ENCODE measurements at regions not wholly inside any gene's neighbourhood (a gene's known extent, or its start where the extent isn't known, plus 50 kb on each side); places are given as distances from the start of the nearest gene placed in this dataset.
"Not testable (repeated sequence)": the region's sequence is repeated elsewhere in the genome, so short reads cannot be mapped to it uniquely, and the experiment has no call there.

DNA sequence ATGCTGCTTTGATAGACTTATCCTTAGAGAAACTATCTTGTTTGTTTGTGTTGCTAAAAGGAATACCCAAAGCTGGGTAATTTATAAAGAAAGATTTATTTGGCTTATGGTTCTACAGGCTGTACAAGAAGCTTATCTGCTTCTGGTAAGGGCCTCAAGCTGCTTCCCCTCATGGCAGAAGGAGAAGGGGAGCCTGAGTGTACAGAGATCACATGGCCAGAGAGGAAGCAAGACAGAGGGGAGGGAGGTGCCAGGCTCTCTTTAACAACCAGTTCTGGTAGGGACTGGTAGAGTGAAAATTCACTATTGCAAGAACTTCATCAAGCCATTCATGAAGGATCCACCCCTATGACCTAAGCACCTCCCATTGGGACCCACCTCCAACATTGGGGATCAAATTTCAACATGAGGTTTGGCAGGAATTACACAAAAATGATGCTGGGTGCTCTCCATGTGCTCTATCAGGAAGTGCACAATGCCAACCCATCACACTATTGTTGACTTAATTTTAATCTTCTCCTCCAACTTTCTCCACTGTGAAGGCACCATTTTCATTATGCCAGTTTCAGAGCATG lies 115.1 kb upstream of the SHB start:
- no peak for DNase-seq (ENCODE audit: low read depth)

- DNase-seq (ENCODE audit: low read depth), result no peak
These were observed 113.3 kb upstream of the SHB start for GRCh38 chr9:38182321-38182720.

DNA sequence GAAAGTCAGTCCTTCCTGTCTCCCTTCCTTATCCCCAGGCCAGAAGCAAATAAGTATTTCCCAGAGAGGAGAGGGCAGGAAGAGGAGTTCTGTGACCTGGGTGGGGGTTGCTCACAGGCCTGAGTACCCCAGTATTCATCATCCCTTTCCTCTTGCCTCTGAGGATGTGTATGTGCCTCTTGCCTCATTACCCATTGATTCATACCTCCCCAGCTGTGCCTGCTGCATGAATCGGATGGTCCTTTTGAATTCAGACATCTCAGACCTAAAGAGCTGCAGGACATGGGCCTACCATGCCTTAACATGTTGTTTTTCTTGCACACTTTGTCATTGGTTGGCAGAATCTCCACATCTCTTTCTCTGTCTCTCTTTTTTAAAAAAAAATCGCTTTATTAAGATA lies 112.8 kb upstream of the SHB start:
- no peak for DNase-seq (ENCODE audit: low read depth)

DNA sequence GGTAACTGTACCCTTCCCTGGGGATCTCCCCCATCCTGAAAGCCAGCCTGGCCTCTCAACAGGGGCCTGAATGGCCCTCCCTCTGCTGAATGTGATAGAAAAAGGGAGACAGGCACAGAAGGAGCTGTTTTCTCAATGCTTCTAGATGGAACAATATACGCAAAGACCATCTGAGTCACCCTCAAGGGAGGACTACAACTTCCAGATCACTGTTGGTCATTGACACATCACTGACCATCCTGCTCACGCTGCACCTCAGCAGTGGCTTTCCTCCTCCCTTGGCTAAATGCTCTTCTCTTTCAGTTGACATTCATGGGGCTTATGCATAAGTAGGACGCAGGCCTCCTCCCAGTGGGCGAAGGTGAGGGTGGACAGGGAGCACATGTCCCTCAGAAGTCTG lies 112.2 kb upstream of the SHB start:
- DNase-seq (ENCODE audit: low read depth), result no peak

- DNase-seq (ENCODE audit: low read depth), result no peak
These were observed 111.6 kb upstream of the SHB start for GRCh38 chr9:38180656-38181055.

- no peak for DNase-seq (ENCODE audit: low read depth)
These were observed 110.9 kb upstream of the SHB start for GRCh38 chr9:38179965-38180364.

GRCh38 chr9:38178237-38178636 lies 109.2 kb upstream of the SHB start:
- no peak for DNase-seq (ENCODE audit: low read depth)

- no peak for DNase-seq (ENCODE audit: low read depth)
These were observed 108.7 kb upstream of the SHB start for GRCh38 chr9:38177680-38178079.

- no peak for DNase-seq (ENCODE audit: low read depth)
These were observed 107.2 kb upstream of the SHB start for GRCh38 chr9:38176251-38176650.

DNA sequence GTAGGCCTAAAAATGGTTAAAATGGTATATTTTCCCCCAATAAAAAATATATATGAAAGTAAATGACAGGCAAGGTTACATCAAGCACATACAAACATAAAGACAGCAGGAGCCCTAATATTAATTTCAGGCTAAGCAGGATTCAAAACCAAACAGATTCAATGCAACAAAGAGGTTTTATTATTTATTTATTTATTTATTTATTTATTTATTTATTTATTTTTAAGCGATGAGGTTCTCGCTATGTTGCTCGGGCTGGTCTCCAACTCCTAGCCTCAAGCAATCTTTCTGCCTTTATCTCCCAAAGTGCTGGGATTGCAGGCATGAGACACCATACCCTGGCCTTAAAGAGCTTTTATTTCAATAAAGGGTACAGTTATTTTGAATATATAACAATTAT lies 106.4 kb upstream of the SHB start:
- DNase-seq (ENCODE audit: low read depth), result no peak

DNA sequence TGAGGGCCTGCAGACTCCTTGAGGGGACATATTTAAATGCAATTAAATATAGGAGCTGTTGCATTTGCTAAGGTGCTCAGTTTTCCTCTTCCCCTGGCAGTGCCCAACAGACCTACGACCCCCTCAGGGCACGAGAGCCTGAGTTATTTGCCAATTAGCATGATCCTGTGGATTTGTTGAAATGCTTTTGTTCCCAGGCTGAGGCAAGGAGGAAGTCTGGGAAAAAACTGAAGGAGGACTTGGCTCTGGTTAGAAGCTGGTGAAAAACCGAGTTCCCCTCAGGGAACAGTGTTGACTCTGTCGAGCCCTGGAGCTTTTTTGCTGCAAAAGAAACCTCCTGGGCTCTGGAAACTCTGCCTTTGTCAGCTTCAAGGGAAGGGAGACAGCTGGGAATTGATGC lies 103.6 kb upstream of the SHB start:
- DNase-seq (ENCODE audit: low read depth), result no peak

DNA sequence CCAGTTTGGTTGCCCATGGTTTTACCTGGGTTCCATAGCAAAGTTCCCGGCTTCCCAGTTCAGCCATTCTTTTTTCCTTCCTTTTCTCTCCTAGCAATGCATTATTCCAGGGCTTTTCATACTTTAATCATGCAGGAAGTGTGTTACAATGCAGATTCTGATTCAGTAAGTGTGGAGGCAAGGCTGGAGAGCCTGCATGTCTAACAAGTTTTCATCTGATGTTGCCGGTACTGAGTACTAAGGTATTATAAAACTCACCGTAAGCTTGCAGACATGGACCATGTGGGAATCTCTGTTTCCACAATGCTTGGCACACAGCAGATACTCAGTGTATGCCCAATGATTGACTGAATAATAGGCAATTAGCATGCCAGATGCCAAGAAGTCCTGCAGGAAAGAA lies 102.9 kb upstream of the SHB start:
- DNase-seq (ENCODE audit: low read depth), result no peak

DNA sequence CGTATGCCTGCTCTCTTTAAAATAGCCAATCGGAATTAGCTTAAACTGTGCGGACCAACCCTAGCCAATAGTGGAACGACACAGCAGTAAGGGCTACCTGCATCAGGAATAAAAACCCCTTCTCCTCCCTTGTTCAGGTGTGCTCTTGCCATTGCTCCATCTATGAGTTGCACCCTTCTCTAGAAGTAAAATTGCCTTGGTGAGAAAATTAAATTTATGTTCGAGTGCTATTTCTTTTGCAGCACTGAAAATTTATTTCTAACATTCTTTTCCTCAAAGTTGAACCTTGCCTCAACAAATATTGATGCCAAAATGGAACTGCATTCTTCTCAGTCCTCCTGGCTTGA lies 102.5 kb upstream of the SHB start:
- no peak for DNase-seq (ENCODE audit: low read depth)

GRCh38 chr9:38170763-38171537 lies 101.9 kb upstream of the SHB start:
- DNase-seq (ENCODE audit: low read depth), result not testable (repeated sequence)

DNA sequence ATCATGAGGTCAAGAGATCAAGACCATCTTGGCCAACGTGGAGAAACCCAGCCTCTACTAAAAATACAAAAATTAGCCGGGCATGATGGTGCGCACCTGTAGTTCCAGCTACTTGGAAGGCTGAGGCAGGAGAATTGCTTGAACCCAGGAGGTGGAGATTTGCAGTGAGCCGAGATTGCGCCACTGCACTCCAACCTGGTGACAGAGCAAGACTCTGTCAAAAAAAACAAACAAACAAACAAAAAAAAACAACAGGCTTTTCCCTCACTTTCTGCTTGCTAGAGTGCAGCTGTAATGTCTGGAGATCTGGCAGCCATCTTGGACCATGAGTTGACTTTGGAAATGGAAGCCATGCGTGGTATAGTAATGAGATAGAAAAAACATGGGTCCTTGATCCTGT lies 101.1 kb upstream of the SHB start:
- DNase-seq (ENCODE audit: low read depth), result not testable (repeated sequence)

DNA sequence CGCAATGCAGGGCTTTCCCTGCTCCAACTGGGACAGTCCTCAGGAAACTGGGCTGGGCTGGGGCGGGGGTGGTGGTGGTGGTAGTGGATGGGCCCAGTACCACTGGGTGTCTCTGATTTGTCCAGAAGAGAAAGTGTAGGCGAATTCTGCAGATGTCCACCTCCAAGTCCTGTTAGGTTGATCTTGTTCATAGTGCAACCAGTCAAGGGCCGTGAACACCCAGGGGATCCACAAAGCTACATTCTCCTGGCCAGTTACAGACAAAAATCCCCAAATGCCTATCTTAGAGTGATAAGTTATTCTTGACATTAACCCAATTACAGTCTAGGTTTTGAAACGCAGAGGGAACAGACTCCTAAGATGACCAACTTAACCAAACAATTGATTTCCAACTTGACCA lies 97.5 kb upstream of the SHB start:
- DNase-seq (ENCODE audit: low read depth), result no peak

- DNase-seq (ENCODE audit: low read depth), result no peak
These were observed 95.7 kb upstream of the SHB start for GRCh38 chr9:38164659-38165221.

GRCh38 chr9:38163518-38163917 lies 94.5 kb upstream of the SHB start:
- DNase-seq (ENCODE audit: low read depth), result no peak

- no peak for DNase-seq (ENCODE audit: low read depth)
These were observed 93.5 kb upstream of the SHB start for GRCh38 chr9:38162332-38163211.

DNA sequence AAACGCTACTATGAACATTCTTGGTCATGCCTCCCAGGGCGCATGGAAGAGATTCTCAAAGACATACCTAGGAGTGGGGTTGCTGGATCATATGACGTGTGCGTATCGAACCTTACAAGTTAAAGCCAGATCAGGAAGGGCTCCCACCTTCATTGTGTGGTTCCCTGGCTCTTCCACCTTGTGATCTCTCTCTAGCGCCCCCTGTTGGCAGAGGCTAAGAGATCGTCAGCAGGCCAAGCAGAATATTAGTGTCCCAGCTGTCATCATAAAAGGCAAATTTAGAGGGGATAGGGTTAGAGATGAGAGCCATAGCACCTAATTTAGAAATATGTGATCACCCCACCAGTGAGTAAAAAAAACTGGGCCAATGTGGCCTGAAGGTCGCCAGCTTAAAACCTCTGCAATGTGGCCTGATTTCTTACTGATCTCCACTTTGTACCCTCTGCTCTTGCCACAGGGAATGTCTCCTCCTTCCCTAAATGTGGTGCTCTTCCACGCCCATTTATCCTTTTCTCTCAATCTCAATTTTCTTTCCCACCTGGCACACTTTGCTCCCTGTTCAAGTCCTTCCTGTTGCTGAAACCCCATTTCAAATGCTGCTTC lies 91.7 kb upstream of the SHB start:
- DNase-seq (ENCODE audit: low read depth), result peak; percentile 24

DNA sequence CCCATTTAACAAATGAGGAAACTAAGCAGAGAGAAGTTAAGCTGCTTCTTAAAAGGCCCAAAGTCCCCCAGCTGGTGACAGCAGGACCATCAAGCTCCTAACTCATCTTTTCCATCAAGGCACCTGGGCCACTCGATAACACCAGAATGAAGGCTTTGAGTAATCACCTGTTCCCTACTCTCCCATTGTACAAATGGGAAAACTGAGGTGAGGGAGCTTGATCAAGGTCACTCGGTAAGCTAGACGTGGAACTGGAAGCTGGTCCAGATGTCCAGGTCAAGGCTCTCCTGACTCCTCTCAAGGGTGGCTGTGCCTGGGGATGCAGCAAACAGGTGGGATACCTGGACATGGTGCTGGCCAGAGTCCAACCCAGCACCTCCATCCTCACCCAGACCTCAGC lies 90.6 kb upstream of the SHB start:
- DNase-seq (ENCODE audit: low read depth), result no peak

GRCh38 chr9:38158628-38159027 lies 89.6 kb upstream of the SHB start:
- DNase-seq (ENCODE audit: low read depth), result no peak

Data from GM04504 (cell line).